ENCODE measurements at regions not wholly inside any gene's neighbourhood (a gene's known extent, or its start where the extent isn't known, plus 50 kb on each side); places are given as distances from the start of the nearest gene placed in this dataset.

DNA sequence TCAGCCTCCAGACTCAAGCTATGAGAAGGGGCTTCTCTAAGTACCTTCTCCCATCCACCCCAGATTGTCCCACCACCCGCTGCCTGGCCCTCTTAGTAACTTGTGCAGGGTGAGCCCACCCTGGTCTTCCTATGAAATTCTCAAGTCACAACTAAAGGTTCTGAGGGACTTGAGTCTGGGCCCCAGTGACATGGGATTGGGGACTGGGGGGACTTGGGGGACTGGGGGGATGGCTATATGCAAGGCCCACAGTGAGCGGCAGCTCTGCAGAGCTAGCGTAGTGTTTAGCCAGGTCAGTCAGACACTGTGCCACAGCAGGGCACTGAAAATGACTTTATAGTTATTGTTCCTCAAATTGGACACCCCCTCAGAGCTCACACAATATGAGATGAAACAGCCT, 622.3 kb upstream of the CADM1 start:
- H3K4me1 ChIP-seq (ENCODE audit: insufficient read depth, low read length), result no peaks in the 10 kb centered on the region
- no peak for ATAC-seq
- in situ Hi-C loops (cut with HindIII; ENCODE audit: extremely low pct_ligation_motif_present, low pct_unique_long_range_greater_than_20kb) (no loop called here), intact Hi-C loops (cut with micrococcal nuclease; ENCODE audit: unreplicated experiment) (no loop called here)
- ChIA-PET POLR2A (no interaction called here), CTCF (ENCODE audit: low intra/inter-chr PET ratio, low total read pairs) (no interaction called here)
- peaks cover 1 to 3% of the 10 kb centered on the region in 2 experiments; a peak in 1 of 5 replicates for H3K27me3 ChIP-seq (ENCODE audit: control insufficient read depth in 1 of 2, insufficient read depth in 2 of 2, low read length in 2 of 2)
- WGBS (ENCODE audit: low lambda C conversion rate), result 70% methylated on average over 2 of the region's 3 CpGs
- H3K9ac ChIP-seq (ENCODE audit: insufficient read depth, low read depth, low read length), result no peak overlapping the region
- no peak overlapping the region for H2AFZ ChIP-seq (ENCODE audit: low read length)
- BruUV-seq (replicated peaks), result no TSS peak
- H3K79me2 ChIP-seq (ENCODE audit: insufficient read depth, low read length), result no peaks in the 10 kb centered on the region
- no peak for DNase-seq (ENCODE audit: low spot score)
- H4K20me1 ChIP-seq (ENCODE audit: insufficient read depth, low read length), result no peaks in the 10 kb centered on the region
- no peak overlapping the region for H3K4me3 ChIP-seq (replicated peaks in 1 of 3; ENCODE audit: insufficient read depth in 1 of 3, low read depth in 2 of 3, low read length in 3 of 3)
- no peaks in the 10 kb centered on the region for H3K9me3 ChIP-seq (ENCODE audit: low read length)
- H3K4me2 ChIP-seq (ENCODE audit: low read depth, low read length), result no peak overlapping the region
- no peak for FAIRE-seq
- TF ChIP-seq KAT7 (CRISPR knock-in tag; IDR thresholded peaks at IDR 0.05; ENCODE audit: borderline replicate concordance) (no peak), MTA1 (CRISPR knock-in tag; IDR thresholded peaks at IDR 0.05; ENCODE audit: borderline replicate concordance) (no peak), PTBP1 (IDR thresholded peaks at IDR 0.05; ENCODE audit: low read depth, low read length, poor library complexity, severe bottlenecking) (no peak), CC2D1A (CRISPR knock-in tag; IDR thresholded peaks at IDR 0.05) (no peak), FOXA1 (IDR thresholded peaks at IDR 0.05) (no peak), FOXA1 (CRISPR knock-in tag; IDR thresholded peaks at IDR 0.05) (no peak), YEATS2 (CRISPR knock-in tag; IDR thresholded peaks at IDR 0.05; ENCODE audit: borderline replicate concordance) (no peak), IKZF1 (IDR thresholded peaks at IDR 0.05) (no peak), GTF2F1 (IDR thresholded peaks at IDR 0.05; ENCODE audit: low read length) (no peak), ZNF207 (IDR thresholded peaks at IDR 0.05; ENCODE audit: borderline replicate concordance) (no peak), CCDC6 (CRISPR knock-in tag; IDR thresholded peaks at IDR 0.05) (no peak), HDAC1 (CRISPR knock-in tag; IDR thresholded peaks at IDR 0.05) (no peak), YY1 (IDR thresholded peaks at IDR 0.05; ENCODE audit: insufficient read depth, insufficient replicate concordance, low read depth, low read length) (no peak), ZNF766 (CRISPR knock-in tag; IDR thresholded peaks at IDR 0.05; ENCODE audit: borderline replicate concordance) (no peak), SOX5 (CRISPR knock-in tag; IDR thresholded peaks at IDR 0.05; ENCODE audit: borderline replicate concordance) (no peak), ZNF652 (CRISPR knock-in tag; IDR thresholded peaks at IDR 0.05; ENCODE audit: borderline replicate concordance, low read depth) (no peak)
- TF ChIP-seq, protein P1, sequence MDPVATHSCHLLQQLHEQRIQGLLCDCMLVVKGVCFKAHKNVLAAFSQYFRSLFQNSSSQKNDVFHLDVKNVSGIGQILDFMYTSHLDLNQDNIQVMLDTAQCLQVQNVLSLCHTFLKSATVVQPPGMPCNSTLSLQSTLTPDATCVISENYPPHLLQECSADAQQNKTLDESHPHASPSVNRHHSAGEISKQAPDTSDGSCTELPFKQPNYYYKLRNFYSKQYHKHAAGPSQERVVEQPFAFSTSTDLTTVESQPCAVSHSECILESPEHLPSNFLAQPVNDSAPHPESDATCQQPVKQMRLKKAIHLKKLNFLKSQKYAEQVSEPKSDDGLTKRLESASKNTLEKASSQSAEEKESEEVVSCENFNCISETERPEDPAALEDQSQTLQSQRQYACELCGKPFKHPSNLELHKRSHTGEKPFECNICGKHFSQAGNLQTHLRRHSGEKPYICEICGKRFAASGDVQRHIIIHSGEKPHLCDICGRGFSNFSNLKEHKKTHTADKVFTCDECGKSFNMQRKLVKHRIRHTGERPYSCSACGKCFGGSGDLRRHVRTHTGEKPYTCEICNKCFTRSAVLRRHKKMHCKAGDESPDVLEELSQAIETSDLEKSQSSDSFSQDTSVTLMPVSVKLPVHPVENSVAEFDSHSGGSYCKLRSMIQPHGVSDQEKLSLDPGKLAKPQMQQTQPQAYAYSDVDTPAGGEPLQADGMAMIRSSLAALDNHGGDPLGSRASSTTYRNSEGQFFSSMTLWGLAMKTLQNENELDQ (CRISPR knock-in tag; IDR thresholded peaks at IDR 0.05; ENCODE audit: borderline replicate concordance), result no peak
- TF ChIP-seq, protein P2, sequence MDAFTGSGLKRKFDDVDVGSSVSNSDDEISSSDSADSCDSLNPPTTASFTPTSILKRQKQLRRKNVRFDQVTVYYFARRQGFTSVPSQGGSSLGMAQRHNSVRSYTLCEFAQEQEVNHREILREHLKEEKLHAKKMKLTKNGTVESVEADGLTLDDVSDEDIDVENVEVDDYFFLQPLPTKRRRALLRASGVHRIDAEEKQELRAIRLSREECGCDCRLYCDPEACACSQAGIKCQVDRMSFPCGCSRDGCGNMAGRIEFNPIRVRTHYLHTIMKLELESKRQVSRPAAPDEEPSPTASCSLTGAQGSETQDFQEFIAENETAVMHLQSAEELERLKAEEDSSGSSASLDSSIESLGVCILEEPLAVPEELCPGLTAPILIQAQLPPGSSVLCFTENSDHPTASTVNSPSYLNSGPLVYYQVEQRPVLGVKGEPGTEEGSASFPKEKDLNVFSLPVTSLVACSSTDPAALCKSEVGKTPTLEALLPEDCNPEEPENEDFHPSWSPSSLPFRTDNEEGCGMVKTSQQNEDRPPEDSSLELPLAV (CRISPR knock-in tag; conservative IDR thresholded peaks at IDR 0.05; ENCODE audit: low read depth), result no peak
- TF ChIP-seq, protein P3, sequence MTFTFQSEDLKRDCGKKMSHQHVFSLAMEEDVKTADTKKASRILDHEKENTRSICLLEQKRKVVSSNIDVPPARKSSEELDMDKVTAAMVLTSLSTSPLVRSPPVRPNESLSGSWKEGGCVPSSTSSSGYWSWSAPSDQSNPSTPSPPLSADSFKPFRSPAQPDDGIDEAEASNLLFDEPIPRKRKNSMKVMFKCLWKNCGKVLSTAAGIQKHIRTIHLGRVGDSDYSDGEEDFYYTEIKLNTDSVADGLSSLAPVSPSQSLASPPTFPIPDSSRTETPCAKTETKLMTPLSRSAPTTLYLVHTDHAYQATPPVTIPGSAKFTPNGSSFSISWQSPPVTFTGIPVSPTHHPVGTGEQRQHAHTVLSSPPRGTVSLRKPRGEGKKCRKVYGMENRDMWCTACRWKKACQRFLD (CRISPR knock-in tag; IDR thresholded peaks at IDR 0.05; ENCODE audit: borderline replicate concordance), result no peak
- TF ChIP-seq, protein P4, sequence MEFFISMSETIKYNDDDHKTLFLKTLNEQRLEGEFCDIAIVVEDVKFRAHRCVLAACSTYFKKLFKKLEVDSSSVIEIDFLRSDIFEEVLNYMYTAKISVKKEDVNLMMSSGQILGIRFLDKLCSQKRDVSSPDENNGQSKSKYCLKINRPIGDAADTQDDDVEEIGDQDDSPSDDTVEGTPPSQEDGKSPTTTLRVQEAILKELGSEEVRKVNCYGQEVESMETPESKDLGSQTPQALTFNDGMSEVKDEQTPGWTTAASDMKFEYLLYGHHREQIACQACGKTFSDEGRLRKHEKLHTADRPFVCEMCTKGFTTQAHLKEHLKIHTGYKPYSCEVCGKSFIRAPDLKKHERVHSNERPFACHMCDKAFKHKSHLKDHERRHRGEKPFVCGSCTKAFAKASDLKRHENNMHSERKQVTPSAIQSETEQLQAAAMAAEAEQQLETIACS (CRISPR knock-in tag; IDR thresholded peaks at IDR 0.05), result no peak
- H3K36me3 ChIP-seq (replicated peaks in 1 of 2; ENCODE audit: control insufficient read depth in 1 of 2, insufficient read depth in 2 of 2, low read length in 2 of 2), result no peaks in the 10 kb centered on the region
- H3K27ac ChIP-seq (ENCODE audit: extremely low read length, insufficient read depth, low read length), result no peak overlapping the region

All from HepG2 (cell line).